ENCODE measurements at regions not wholly inside any gene's neighbourhood (a gene's known extent, or its start where the extent isn't known, plus 50 kb on each side); places are given as distances from the start of the nearest gene placed in this dataset.

DNA sequence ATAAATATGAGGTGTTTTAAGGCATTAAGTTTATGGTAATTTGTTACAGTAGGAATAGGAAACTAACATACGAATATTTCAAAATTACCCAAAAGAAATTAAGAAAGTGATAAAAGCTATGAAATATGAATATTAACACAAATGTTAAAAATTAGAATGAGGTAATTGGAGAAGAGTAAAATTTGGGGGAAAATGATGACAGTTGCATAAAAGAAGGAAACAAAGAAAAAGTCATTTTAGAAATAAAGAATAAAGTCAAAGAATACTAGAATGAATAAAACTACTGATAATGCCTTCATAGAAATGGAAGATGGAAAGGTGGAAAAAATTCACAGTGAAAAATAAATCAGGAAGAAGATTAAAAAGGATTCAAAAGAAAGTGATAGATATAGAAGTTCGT lies 522.9 kb upstream of the NR3C2 start:
- H3K36me3 Mint-ChIP-seq: no peaks in the 10 kb centered on the region
- Histone ChIP-seq H3K9me3 (ENCODE audit: control insufficient read depth, insufficient read depth, low read length) (peaks cover 3% of the 10 kb centered on the region), H3K4me1 (ENCODE audit: control insufficient read depth, insufficient read depth, low read length) (no peaks in the 10 kb centered on the region), H3K4me3 (ENCODE audit: low read length) (no peak overlapping the region), H3K36me3 (ENCODE audit: control insufficient read depth, insufficient read depth, low read length) (no peaks in the 10 kb centered on the region), H3K27me3 (ENCODE audit: control insufficient read depth, insufficient read depth, low read length) (no peaks in the 10 kb centered on the region), H3K27ac (ENCODE audit: low read length) (no peak overlapping the region)
- intact Hi-C loops (cut with micrococcal nuclease): no loop called here
- no peaks in the 10 kb centered on the region for H3K27me3 Mint-ChIP-seq (ENCODE audit: low read depth in 2 of 2)
- TF ChIP-seq, protein P1, sequence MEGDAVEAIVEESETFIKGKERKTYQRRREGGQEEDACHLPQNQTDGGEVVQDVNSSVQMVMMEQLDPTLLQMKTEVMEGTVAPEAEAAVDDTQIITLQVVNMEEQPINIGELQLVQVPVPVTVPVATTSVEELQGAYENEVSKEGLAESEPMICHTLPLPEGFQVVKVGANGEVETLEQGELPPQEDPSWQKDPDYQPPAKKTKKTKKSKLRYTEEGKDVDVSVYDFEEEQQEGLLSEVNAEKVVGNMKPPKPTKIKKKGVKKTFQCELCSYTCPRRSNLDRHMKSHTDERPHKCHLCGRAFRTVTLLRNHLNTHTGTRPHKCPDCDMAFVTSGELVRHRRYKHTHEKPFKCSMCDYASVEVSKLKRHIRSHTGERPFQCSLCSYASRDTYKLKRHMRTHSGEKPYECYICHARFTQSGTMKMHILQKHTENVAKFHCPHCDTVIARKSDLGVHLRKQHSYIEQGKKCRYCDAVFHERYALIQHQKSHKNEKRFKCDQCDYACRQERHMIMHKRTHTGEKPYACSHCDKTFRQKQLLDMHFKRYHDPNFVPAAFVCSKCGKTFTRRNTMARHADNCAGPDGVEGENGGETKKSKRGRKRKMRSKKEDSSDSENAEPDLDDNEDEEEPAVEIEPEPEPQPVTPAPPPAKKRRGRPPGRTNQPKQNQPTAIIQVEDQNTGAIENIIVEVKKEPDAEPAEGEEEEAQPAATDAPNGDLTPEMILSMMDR (IDR thresholded peaks at IDR 0.05): no peak
- no peaks in the 10 kb centered on the region for H3K4me1 Mint-ChIP-seq
- peaks cover 10 to 14% of the 10 kb centered on the region in 2 donors for H3K9me3 Mint-ChIP-seq
- 80% methylated on average over 1 of the region's 2 CpGs for WGBS (ENCODE audit: insufficient coverage)
- H3K27ac Mint-ChIP-seq: no peak overlapping the region
- H3K4me3 Mint-ChIP-seq: no peak overlapping the region
- ATAC-seq (no peak), DNase-seq (no peak)

DNA sequence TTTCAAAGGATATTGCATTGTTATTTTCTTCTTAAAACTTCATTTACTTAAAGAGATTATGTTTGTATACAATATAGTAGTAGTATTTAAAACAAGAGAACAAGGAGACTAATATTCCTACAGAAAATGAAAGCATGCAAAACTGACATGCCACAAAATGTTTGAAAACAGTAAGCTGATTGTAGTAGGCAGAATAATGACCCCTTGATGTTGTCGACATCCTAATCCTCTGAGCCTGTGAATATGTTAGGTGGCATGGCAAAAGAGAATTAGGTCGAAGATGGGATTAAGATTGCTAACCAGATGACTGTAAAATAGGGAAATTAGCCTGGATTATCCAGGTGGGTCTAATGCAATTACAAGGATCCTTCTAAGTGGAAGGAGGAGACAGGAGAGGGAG lies 522.2 kb upstream of the NR3C2 start:
- Mint-ChIP-seq H3K27ac (no peak overlapping the region), H3K36me3 (no peaks in the 10 kb centered on the region), H3K4me1 (no peaks in the 10 kb centered on the region), H3K4me3 (no peak overlapping the region), H3K27me3 (ENCODE audit: low read depth in 2 of 2) (no peaks in the 10 kb centered on the region), H3K9me3 (peaks cover 10 to 14% of the 10 kb centered on the region in 2 donors)
- no peaks in the 10 kb centered on the region for H3K27me3 ChIP-seq (ENCODE audit: control insufficient read depth, insufficient read depth, low read length)
- DNase-seq (no peak), ATAC-seq (no peak)
- H3K4me1 ChIP-seq (ENCODE audit: control insufficient read depth, insufficient read depth, low read length): no peaks in the 10 kb centered on the region
- H3K4me3 ChIP-seq (ENCODE audit: low read length): no peak overlapping the region
- intact Hi-C loops (cut with micrococcal nuclease): no loop called here
- no peaks in the 10 kb centered on the region for H3K36me3 ChIP-seq (ENCODE audit: control insufficient read depth, insufficient read depth, low read length)
- 81% methylated on average over 2 of the region's 2 CpGs for WGBS (ENCODE audit: insufficient coverage)
- TF ChIP-seq, protein P1 (IDR thresholded peaks at IDR 0.05): no peak
- peaks cover 3% of the 10 kb centered on the region for H3K9me3 ChIP-seq (ENCODE audit: control insufficient read depth, insufficient read depth, low read length)
- H3K27ac ChIP-seq (ENCODE audit: low read length): no peak overlapping the region

DNA sequence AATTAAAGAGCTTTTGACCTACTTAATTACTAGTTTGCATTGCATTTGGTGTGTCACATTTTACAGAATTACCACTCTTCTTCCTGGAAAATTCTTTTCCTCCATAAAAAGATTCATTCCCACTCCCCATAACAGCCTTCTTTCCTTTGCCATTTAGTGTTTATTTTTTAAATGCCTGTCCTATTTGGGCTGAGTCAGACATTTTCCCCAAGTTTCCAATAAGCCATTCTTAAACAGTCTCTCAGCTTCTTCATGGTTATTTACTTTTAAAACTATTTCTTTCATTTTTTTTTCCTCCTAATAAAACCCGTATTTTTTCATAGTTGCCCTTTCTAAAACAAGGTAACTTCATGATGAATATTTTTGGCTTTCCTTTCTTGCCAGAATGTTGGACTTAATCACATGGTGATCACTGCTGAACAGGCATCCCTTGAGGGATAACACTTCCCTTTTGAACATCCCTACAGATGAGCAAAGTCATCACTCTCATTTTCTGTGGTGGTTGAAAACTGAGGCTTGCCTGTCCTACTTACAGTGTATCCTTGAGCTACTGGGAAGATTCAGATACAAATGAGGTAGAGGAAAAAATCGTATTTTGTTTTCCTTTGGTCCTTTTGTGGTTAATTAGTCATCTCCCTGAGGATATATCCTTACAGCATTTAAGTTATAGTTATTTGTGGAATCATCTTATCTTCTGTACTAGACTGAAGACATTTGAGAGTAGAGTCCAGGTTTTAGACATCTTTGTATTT lies 520.5 kb upstream of the NR3C2 start:
- peaks cover 10 to 14% of the 10 kb centered on the region in 2 donors for H3K9me3 Mint-ChIP-seq
- no peaks in the 10 kb centered on the region for H3K4me1 Mint-ChIP-seq
- no peaks in the 10 kb centered on the region for H3K27me3 Mint-ChIP-seq (ENCODE audit: low read depth in 2 of 2)
- Histone ChIP-seq H3K4me1 (ENCODE audit: control insufficient read depth, insufficient read depth, low read length) (no peaks in the 10 kb centered on the region), H3K27me3 (ENCODE audit: control insufficient read depth, insufficient read depth, low read length) (no peaks in the 10 kb centered on the region), H3K9me3 (ENCODE audit: control insufficient read depth, insufficient read depth, low read length) (peaks cover 3% of the 10 kb centered on the region), H3K36me3 (ENCODE audit: control insufficient read depth, insufficient read depth, low read length) (no peaks in the 10 kb centered on the region), H3K4me3 (ENCODE audit: low read length) (no peak overlapping the region), H3K27ac (ENCODE audit: low read length) (no peak overlapping the region)
- no peaks in the 10 kb centered on the region for H3K36me3 Mint-ChIP-seq
- DNase-seq: no peak
- TF ChIP-seq, protein P1 (IDR thresholded peaks at IDR 0.05): no peak
- no peak overlapping the region for H3K27ac Mint-ChIP-seq
- intact Hi-C loops (cut with micrococcal nuclease): no loop called here
- no peak for ATAC-seq
- no peak overlapping the region for H3K4me3 Mint-ChIP-seq
- 60% methylated on average over 2 of the region's 2 CpGs for WGBS (ENCODE audit: insufficient coverage)

DNA sequence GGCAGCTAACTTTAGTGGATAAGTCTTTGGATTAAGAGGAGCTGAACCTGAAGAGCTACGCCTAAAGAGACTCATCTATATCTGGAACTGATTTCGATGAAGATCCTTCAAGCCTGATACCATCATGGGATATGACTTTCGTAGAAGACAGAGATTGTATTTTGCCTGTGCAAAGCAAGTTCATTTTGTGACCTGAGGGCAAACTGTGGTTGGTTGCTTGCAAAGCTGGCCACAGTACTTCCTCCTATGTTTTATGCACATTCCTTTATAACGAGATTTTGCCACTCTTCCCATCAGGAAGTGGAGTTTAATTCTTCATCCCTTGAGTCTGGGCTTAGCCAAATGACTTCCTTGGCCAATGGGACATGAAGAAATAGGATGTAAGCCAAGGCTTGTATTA lies 519.3 kb upstream of the NR3C2 start:
- no peak overlapping the region for H3K27ac ChIP-seq (ENCODE audit: low read length)
- H3K4me3 ChIP-seq (ENCODE audit: low read length): no peak overlapping the region
- H3K9me3 Mint-ChIP-seq: peaks cover 10 to 14% of the 10 kb centered on the region in 2 donors
- no peaks in the 10 kb centered on the region for H3K27me3 ChIP-seq (ENCODE audit: control insufficient read depth, insufficient read depth, low read length)
- H3K36me3 Mint-ChIP-seq: no peaks in the 10 kb centered on the region
- no peaks in the 10 kb centered on the region for H3K4me1 ChIP-seq (ENCODE audit: control insufficient read depth, insufficient read depth, low read length)
- H3K4me3 Mint-ChIP-seq: no peak overlapping the region
- 89% methylated on average over 3 of the region's 4 CpGs for WGBS (ENCODE audit: insufficient coverage)
- TF ChIP-seq, protein P1 (IDR thresholded peaks at IDR 0.05): no peak
- intact Hi-C loops (cut with micrococcal nuclease): no loop called here
- no peak for ATAC-seq
- no peaks in the 10 kb centered on the region for H3K4me1 Mint-ChIP-seq
- peaks cover 3% of the 10 kb centered on the region for H3K9me3 ChIP-seq (ENCODE audit: control insufficient read depth, insufficient read depth, low read length)
- DNase-seq: no peak
- no peak overlapping the region for H3K27ac Mint-ChIP-seq
- H3K27me3 Mint-ChIP-seq (ENCODE audit: low read depth in 2 of 2): no peaks in the 10 kb centered on the region
- H3K36me3 ChIP-seq (ENCODE audit: control insufficient read depth, insufficient read depth, low read length): no peaks in the 10 kb centered on the region

All from natural killer cell (primary cell).